Peyer's patch (tissue), 4 donors: ENCODE measurements at regions not wholly inside any gene's neighbourhood (a gene's known extent, or its start where the extent isn't known, plus 50 kb on each side); places are given as distances from the start of the nearest gene placed in this dataset.

Source experiments
- DNase-seq, 3 donors: peaks; one replicate each; pipeline ENCODE4 v3.0.0-alpha.2; 2017 to 2019
- H3K27ac ChIP-seq, 4 donors: fragments of 200-600 bp; sonication (generic); one replicate each; pipeline ENCODE4 v1.5.1; 2016 to 2019
- H3K27me3 ChIP-seq, 2 donors: fragments of 200-600 bp; sonication (generic); one replicate each; pipeline ENCODE4 v1.5.1; 2019
- H3K36me3 ChIP-seq, 3 donors: fragments of 200-600 bp; sonication (generic); one replicate each; pipeline ENCODE4 v1.5.1; 2016 to 2019
- H3K4me1 ChIP-seq, 4 donors: fragments of 200-600 bp; sonication (generic); one replicate each; pipeline ENCODE4 v1.5.1; 2016 to 2019
- H3K4me3 ChIP-seq, 4 donors: fragments of 200-600 bp; sonication (generic); 1 replicate in 3 of 4; 2 replicates in 1 of 4; pipeline ENCODE4 v1.5.1; 2016 to 2019; ENCODE audit warnings: mild to moderate bottlenecking in 1 of 4
- H3K9me3 ChIP-seq, 4 donors: fragments of 200-600 bp; sonication (generic); one replicate each; pipeline ENCODE4 v1.5.1; 2016 to 2019; ENCODE audit warnings: mild to moderate bottlenecking in 1 of 4
- POLR2A ChIP-seq, 2 donors: fragments of 450-650 bp; IDR thresholded peaks; one replicate each; pipeline ENCODE4 v1.5.1; 2017; ENCODE audit warnings: antibody characterized with exemption in 2 of 2, mild to moderate bottlenecking in 2 of 2, moderate library complexity in 2 of 2
- TF ChIP-seq, protein P1 (sequence below), 6 experiments: fragments of 450-650 bp in 4 of 6; fragments of 200-600 bp in 2 of 6; sonication (generic) in 1 of 6; IDR thresholded peaks; one replicate each; pipeline ENCODE4 v1.5.1; 2017 to 2019; ENCODE audit warnings: antibody characterized with exemption in 6 of 6, mild to moderate bottlenecking in 3 of 6, moderate library complexity in 1 of 6

DNA sequence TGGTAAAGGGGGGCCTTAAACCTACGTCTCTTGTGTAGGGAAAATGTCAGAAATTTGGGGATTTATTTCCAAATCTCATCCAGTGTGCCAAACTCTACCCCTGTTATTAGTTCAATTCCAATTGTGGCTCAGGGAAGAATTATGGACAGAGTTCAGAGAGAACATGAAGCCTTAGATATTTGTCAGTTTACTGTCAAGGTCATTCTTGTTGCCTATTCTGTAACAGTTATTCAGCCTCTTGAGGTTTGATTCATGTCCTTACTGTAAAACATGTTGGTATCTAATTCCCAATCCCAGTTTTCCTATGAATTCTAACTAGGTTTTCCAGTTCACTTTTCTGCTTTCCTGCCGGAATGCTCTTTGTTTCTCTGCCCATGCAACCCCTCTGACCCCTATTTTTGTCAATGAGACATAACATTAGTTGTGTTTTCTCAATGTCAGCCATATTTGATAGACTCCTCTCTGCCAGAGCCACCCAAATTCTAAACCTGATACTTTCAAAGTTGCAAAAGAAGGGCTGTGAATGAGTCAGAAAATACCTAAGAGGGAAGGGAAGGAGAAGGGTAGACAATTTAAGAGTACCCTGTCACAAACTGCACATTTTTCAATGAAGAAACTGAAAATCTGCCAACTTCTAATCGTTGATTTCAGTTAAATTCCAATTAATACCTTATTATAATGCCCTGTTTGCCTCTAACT is 52.4 kb downstream of the ATOSA start:
- no peak overlapping the region for H3K27ac ChIP-seq
- TF ChIP-seq POLR2A (IDR thresholded peaks at IDR 0.05), result no peak
- TF ChIP-seq, protein P1, sequence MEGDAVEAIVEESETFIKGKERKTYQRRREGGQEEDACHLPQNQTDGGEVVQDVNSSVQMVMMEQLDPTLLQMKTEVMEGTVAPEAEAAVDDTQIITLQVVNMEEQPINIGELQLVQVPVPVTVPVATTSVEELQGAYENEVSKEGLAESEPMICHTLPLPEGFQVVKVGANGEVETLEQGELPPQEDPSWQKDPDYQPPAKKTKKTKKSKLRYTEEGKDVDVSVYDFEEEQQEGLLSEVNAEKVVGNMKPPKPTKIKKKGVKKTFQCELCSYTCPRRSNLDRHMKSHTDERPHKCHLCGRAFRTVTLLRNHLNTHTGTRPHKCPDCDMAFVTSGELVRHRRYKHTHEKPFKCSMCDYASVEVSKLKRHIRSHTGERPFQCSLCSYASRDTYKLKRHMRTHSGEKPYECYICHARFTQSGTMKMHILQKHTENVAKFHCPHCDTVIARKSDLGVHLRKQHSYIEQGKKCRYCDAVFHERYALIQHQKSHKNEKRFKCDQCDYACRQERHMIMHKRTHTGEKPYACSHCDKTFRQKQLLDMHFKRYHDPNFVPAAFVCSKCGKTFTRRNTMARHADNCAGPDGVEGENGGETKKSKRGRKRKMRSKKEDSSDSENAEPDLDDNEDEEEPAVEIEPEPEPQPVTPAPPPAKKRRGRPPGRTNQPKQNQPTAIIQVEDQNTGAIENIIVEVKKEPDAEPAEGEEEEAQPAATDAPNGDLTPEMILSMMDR (IDR thresholded peaks at IDR 0.05), result no peak
- no peak for DNase-seq
- no peaks in the 10 kb centered on the region for H3K9me3 ChIP-seq
- peaks cover 0 to 57% (median 0%) of the 10 kb centered on the region in 3 donors for H3K36me3 ChIP-seq
- H3K4me1 ChIP-seq, result no peaks in the 10 kb centered on the region
- no peaks in the 10 kb centered on the region for H3K27me3 ChIP-seq
- H3K4me3 ChIP-seq, result no peak overlapping the region

DNA sequence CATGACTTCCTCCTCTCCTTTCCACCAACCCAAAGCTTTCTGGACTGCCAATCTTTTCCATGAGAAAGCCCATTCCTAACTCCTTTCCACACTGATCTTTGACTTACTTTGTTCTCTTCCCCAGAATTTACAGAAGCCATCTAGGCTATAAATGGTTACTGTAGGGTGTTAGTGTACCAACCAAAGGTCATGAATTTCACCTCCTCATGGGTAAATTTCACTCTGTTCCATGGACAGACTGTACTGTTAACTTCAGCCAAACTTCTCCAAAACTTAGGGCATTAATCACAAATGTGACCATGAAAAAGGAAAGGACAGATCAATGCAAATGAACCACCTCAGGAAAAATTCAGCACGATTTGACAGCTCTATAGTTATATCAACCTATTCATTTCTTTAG is 54.9 kb downstream of the ATOSA start:
- TF ChIP-seq, protein P1 (IDR thresholded peaks at IDR 0.05), result no peak
- TF ChIP-seq POLR2A (IDR thresholded peaks at IDR 0.05), result no peak
- Histone ChIP-seq H3K4me1 (no peaks in the 10 kb centered on the region), H3K36me3 (peaks cover 0 to 74% (median 0%) of the 10 kb centered on the region in 3 donors), H3K27me3 (no peaks in the 10 kb centered on the region), H3K4me3 (no peak overlapping the region), H3K27ac (no peak overlapping the region), H3K9me3 (no peaks in the 10 kb centered on the region)
- no peak for DNase-seq

DNA sequence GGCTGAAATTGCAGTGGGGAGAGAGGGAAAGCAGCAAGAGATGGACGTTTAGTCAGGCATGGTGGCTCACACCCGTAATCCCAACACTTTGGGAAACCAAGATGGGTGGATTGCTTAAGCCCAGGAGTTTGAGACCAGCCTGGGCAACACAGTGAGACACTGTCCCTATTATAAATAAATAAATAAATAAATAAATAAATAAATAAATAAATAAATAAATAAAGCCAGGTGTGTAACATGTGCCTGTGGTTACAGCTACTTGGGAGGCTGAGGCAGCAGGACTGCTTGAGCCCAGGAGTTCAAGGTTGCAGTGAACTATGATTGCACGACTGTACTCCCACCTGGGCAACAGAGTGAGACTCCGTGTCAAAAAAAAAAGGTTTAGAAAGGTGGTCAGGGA is 54.0 kb upstream of the ARPP19 start:
- Histone ChIP-seq H3K36me3 (peaks cover 0 to 79% (median 0%) of the 10 kb centered on the region in 3 donors), H3K27ac (no peak overlapping the region), H3K4me1 (no peaks in the 10 kb centered on the region), H3K27me3 (no peaks in the 10 kb centered on the region), H3K9me3 (no peaks in the 10 kb centered on the region), H3K4me3 (no peak overlapping the region)
- TF ChIP-seq, protein P1 (IDR thresholded peaks at IDR 0.05), result no peak
- TF ChIP-seq POLR2A (IDR thresholded peaks at IDR 0.05), result no peak
- no peak for DNase-seq

DNA sequence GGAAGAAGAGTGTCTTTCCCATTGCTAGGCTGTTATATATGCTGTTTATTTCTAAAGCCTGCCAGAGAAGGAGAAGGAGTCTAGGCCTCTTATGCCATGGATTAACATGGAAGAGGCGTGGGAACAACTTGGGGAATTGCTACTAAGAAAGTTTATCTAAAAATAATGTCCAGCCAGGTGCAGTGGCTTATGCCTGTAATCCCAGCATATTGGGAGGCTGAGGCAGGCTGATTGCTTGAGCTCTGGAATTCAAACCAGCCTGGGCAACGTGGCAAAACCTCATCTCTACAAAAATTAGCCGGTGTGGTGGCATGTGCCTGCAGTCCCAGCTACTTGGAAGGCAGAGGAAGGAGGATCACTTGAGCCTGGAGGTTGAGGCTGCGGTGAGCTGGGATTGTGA is 51.7 kb upstream of the ARPP19 start:
- Histone ChIP-seq H3K27me3 (no peaks in the 10 kb centered on the region), H3K4me3 (no peak overlapping the region), H3K9me3 (no peaks in the 10 kb centered on the region), H3K27ac (no peak overlapping the region), H3K4me1 (no peaks in the 10 kb centered on the region), H3K36me3 (peaks cover 0 to 82% (median 0%) of the 10 kb centered on the region in 3 donors)
- no peak for DNase-seq
- TF ChIP-seq POLR2A (IDR thresholded peaks at IDR 0.05), result no peak
- TF ChIP-seq, protein P1 (IDR thresholded peaks at IDR 0.05), result no peak
